Neural progenitor cell (in vitro differentiated cells): ENCODE measurements at regions not wholly inside any gene's neighbourhood (a gene's known extent, or its start where the extent isn't known, plus 50 kb on each side); places are given as distances from the start of the nearest gene placed in this dataset.

Experiments used
- CTCF ChIP-seq: fragments of 200-600 bp; sonication (generic); IDR thresholded peaks from 2 replicates; pipeline ENCODE4 v1.5.1; 2017; ENCODE audit warnings: antibody characterized with exemption, mild to moderate bottlenecking
- EZH2 ChIP-seq: fragments of 200-600 bp; sonication (generic); IDR thresholded peaks from 2 replicates; pipeline ENCODE4 v1.6.1; 2017; ENCODE audit warnings: antibody characterized with exemption, mild to moderate bottlenecking, moderate library complexity

GRCh38 chr17:72008236-72008876 is 112.5 kb upstream of the SOX9 start:
- TF ChIP-seq CTCF = no peak
- no peak for TF ChIP-seq EZH2
